Left lung (tissue), 4 donors: ENCODE measurements at regions not wholly inside any gene's neighbourhood (a gene's known extent, or its start where the extent isn't known, plus 50 kb on each side); places are given as distances from the start of the nearest gene placed in this dataset.

Experiments used
- ATAC-seq: fragments of 200-7000 bp; cut with Tn5 transposase; one replicate; pipeline ENCODE4 v1.9.1; 2020; ENCODE audit warnings: moderate library complexity
- DNase-seq, 4 donors: peaks; one replicate each; pipeline ENCODE4 v3.0.0-alpha.2; 2013 to 2020
- H3K27ac ChIP-seq, 2 donors: fragments of 200-600 bp; sonication (generic) in 1 of 2; one replicate each; pipeline versions ENCODE4 v1.5.0 to v1.8.0; 2020 to 2021
- H3K27me3 ChIP-seq, 2 donors: fragments of 200-600 bp; sonication (generic) in 1 of 2; one replicate each; pipeline versions ENCODE4 v1.5.0 to v1.8.0; 2020 to 2021
- H3K36me3 ChIP-seq, 2 donors: fragments of 200-600 bp; sonication (generic) in 1 of 2; one replicate each; pipeline versions ENCODE4 v1.5.0 to v1.8.0; 2020 to 2021
- H3K4me1 ChIP-seq, 2 donors: fragments of 200-600 bp; one replicate each; pipeline ENCODE4 v1.8.0; 2021
- H3K4me3 ChIP-seq, 2 donors: fragments of 200-600 bp; sonication (generic) in 1 of 2; one replicate each; pipeline versions ENCODE4 v1.5.0 to v1.8.0; 2020 to 2021; ENCODE audit warnings: mild to moderate bottlenecking in 1 of 2
- H3K9me3 ChIP-seq, 2 donors: fragments of 200-600 bp; sonication (generic) in 1 of 2; one replicate each; pipeline versions ENCODE4 v1.5.0 to v1.8.0; 2020 to 2021
- CTCF ChIP-seq, 2 donors: fragments of 200-600 bp; sonication (generic) in 1 of 2; IDR thresholded peaks; one replicate each; pipeline versions ENCODE4 v1.5.0 to v1.8.0; 2021; ENCODE audit warnings: antibody characterized with exemption in 2 of 2
- intact Hi-C, 2 donors: fragments of 100-400 bp; cut with DNase I; formaldehyde crosslinking; loops; one replicate each; pipeline versions ENCODE4 v1.11.2 to v1.14.2; 2022
- donor health status: DM: no; HTN: yes; CAD: no.
- donor health status: DM: no; HTN: no; CAD: no.

GRCh38 chr3:148266341-148266740 is 431.4 kb upstream of the AGTR1 start:
- Histone ChIP-seq H3K4me1 (peaks cover 0 to 3% of the 10 kb centered on the region in 2 donors), H3K36me3 (no peaks in the 10 kb centered on the region), H3K9me3 (no peaks in the 10 kb centered on the region), H3K4me3 (no peak overlapping the region), H3K27me3 (no peaks in the 10 kb centered on the region), H3K27ac (no peak overlapping the region)
- intact Hi-C loops = no loop called here
- ATAC-seq = no peak
- no peak for DNase-seq
- TF ChIP-seq CTCF (IDR thresholded peaks at IDR 0.05) = no peak

- ATAC-seq (no peak), DNase-seq (no peak)
- Histone ChIP-seq H3K9me3 (no peaks in the 10 kb centered on the region), H3K27ac (no peak overlapping the region), H3K4me1 (peaks cover 0 to 3% of the 10 kb centered on the region in 2 donors), H3K27me3 (no peaks in the 10 kb centered on the region), H3K4me3 (no peak overlapping the region), H3K36me3 (no peaks in the 10 kb centered on the region)
- intact Hi-C loops = no loop called here
- TF ChIP-seq CTCF (IDR thresholded peaks at IDR 0.05) = no peak
Observed at GRCh38 chr3:148269816-148270215, 427.9 kb upstream of the AGTR1 start.

- TF ChIP-seq CTCF (IDR thresholded peaks at IDR 0.05) = no peak
- no peak for ATAC-seq
- intact Hi-C loops = no loop called here
Observed at GRCh38 chr3:148280623-148281242, 417.0 kb upstream of the AGTR1 start.

GRCh38 chr3:148289159-148289558 is 408.5 kb upstream of the AGTR1 start:
- DNase-seq = no peak
- ATAC-seq = no peak
- H3K27me3 ChIP-seq = no peaks in the 10 kb centered on the region
- no peaks in the 10 kb centered on the region for H3K9me3 ChIP-seq
- intact Hi-C loops = no loop called here
- H3K27ac ChIP-seq = no peak overlapping the region
- H3K4me3 ChIP-seq = no peak overlapping the region
- TF ChIP-seq CTCF (IDR thresholded peaks at IDR 0.05) = no peak
- no peaks in the 10 kb centered on the region for H3K36me3 ChIP-seq
- H3K4me1 ChIP-seq = no peaks in the 10 kb centered on the region

More at GRCh38 chr3:148280623-148281242, 417.0 kb upstream of the AGTR1 start:
- no peaks in the 10 kb centered on the region for H3K4me1 ChIP-seq
- no peaks in the 10 kb centered on the region for H3K36me3 ChIP-seq
- H3K9me3 ChIP-seq = peaks cover 0 to 3% of the 10 kb centered on the region in 2 donors
- DNase-seq = peak in 1 of 4 donors; percentile 65
- H3K4me3 ChIP-seq = no peak overlapping the region
- no peaks in the 10 kb centered on the region for H3K27me3 ChIP-seq
- no peak overlapping the region for H3K27ac ChIP-seq

GRCh38 chr3:148297013-148297412 is 400.7 kb upstream of the AGTR1 start:
- no peak for DNase-seq
- H3K9me3 ChIP-seq = no peaks in the 10 kb centered on the region
- H3K4me3 ChIP-seq = no peak overlapping the region
- ATAC-seq = no peak
- intact Hi-C loops = no loop called here
- no peak overlapping the region for H3K27ac ChIP-seq
- H3K4me1 ChIP-seq = no peaks in the 10 kb centered on the region
- TF ChIP-seq CTCF (IDR thresholded peaks at IDR 0.05) = no peak
- H3K27me3 ChIP-seq = no peaks in the 10 kb centered on the region
- no peaks in the 10 kb centered on the region for H3K36me3 ChIP-seq
